ENCODE measurements at regions not wholly inside any gene's neighbourhood (a gene's known extent, or its start where the extent isn't known, plus 50 kb on each side); places are given as distances from the start of the nearest gene placed in this dataset.
"Not testable (repeated sequence)": the region's sequence is repeated elsewhere in the genome, so short reads cannot be mapped to it uniquely, and the experiment has no call there.

- DNase-seq (ENCODE audit: low read depth) = no peak
Observed at GRCh38 chr14:85350667-85351066, 179.3 kb upstream of the FLRT2 start.

GRCh38 chr14:85352588-85352987 lies 177.4 kb upstream of the FLRT2 start:
- not testable (repeated sequence) for DNase-seq (ENCODE audit: low read depth)

- DNase-seq (ENCODE audit: low read depth) = no peak
Observed at GRCh38 chr14:85357120-85357519, 172.8 kb upstream of the FLRT2 start.

GRCh38 chr14:85358136-85358785 lies 171.7 kb upstream of the FLRT2 start:
- no peak for DNase-seq (ENCODE audit: low read depth)

GRCh38 chr14:85359505-85359904 lies 170.4 kb upstream of the FLRT2 start:
- no peak for DNase-seq (ENCODE audit: low read depth)

GRCh38 chr14:85363358-85363757 lies 166.6 kb upstream of the FLRT2 start:
- DNase-seq (ENCODE audit: low read depth) = no peak

GRCh38 chr14:85366226-85366625 lies 163.7 kb upstream of the FLRT2 start:
- no peak for DNase-seq (ENCODE audit: low read depth)

- peak; percentile 4 for DNase-seq (ENCODE audit: low read depth)
Observed at GRCh38 chr14:85380881-85381280, 149.1 kb upstream of the FLRT2 start.

GRCh38 chr14:85382341-85382740 lies 147.6 kb upstream of the FLRT2 start:
- DNase-seq (ENCODE audit: low read depth) = no peak

- DNase-seq (ENCODE audit: low read depth) = no peak
Observed at GRCh38 chr14:85387181-85387580, 142.8 kb upstream of the FLRT2 start.

- no peak for DNase-seq (ENCODE audit: low read depth)
Observed at GRCh38 chr14:85390236-85390635, 139.7 kb upstream of the FLRT2 start.

GRCh38 chr14:85391455-85391854 lies 138.5 kb upstream of the FLRT2 start:
- DNase-seq (ENCODE audit: low read depth) = no peak

- DNase-seq (ENCODE audit: low read depth) = no peak
Observed at GRCh38 chr14:85391892-85392291, 138.1 kb upstream of the FLRT2 start.

- peak; percentile 9 for DNase-seq (ENCODE audit: low read depth)
Observed at GRCh38 chr14:85399186-85399585, 130.8 kb upstream of the FLRT2 start.

- DNase-seq (ENCODE audit: low read depth) = no peak
Observed at GRCh38 chr14:85400678-85401077, 129.3 kb upstream of the FLRT2 start.

- DNase-seq (ENCODE audit: low read depth) = no peak
Observed at GRCh38 chr14:85401384-85401783, 128.6 kb upstream of the FLRT2 start.

- DNase-seq (ENCODE audit: low read depth) = no peak
Observed at GRCh38 chr14:85402569-85403162, 127.3 kb upstream of the FLRT2 start.

- DNase-seq (ENCODE audit: low read depth) = no peak
Observed at GRCh38 chr14:85409481-85410210, 120.3 kb upstream of the FLRT2 start.

GRCh38 chr14:85412756-85413155 lies 117.2 kb upstream of the FLRT2 start:
- DNase-seq (ENCODE audit: low read depth) = no peak

- DNase-seq (ENCODE audit: low read depth) = no peak
Observed at GRCh38 chr14:85413836-85414526, 116.0 kb upstream of the FLRT2 start.

- peak; percentile 93 for DNase-seq (ENCODE audit: low read depth)
Observed at GRCh38 chr14:85415015-85415712, 114.8 kb upstream of the FLRT2 start.

- peak; percentile 60 for DNase-seq (ENCODE audit: low read depth)
Observed at GRCh38 chr14:85416771-85417170, 113.2 kb upstream of the FLRT2 start.

All from RPMI7951 (cell line).